NB4 (cell line): ENCODE measurements at regions not wholly inside any gene's neighbourhood (a gene's known extent, or its start where the extent isn't known, plus 50 kb on each side); places are given as distances from the start of the nearest gene placed in this dataset.

Experiments used
- MYC ChIP-seq: IDR thresholded peaks from 2 replicates; pipeline ENCODE4 v1.6.1; 2011; ENCODE audit warnings: low read depth, low read length
- POLR2A ChIP-seq: IDR thresholded peaks from 2 replicates; pipeline ENCODE4 v1.6.1; 2011; ENCODE audit warnings: mild to moderate bottlenecking; ENCODE audit not compliant: insufficient read length; ENCODE audit errors: extremely low read depth
- TF ChIP-seq, protein P1 (sequence below): IDR thresholded peaks from one replicate; pipeline ENCODE4 v1.5.1; 2012; ENCODE audit warnings: low read depth, low read length
- TF ChIP-seq, protein P2 (sequence below): IDR thresholded peaks from 2 replicates; pipeline ENCODE4 v1.6.1; 2011; ENCODE audit warnings: low read depth, low read length

GRCh38 chr3:182315313-182315712 is 478.0 kb upstream of the ATP11B start:
- TF ChIP-seq, protein P1, sequence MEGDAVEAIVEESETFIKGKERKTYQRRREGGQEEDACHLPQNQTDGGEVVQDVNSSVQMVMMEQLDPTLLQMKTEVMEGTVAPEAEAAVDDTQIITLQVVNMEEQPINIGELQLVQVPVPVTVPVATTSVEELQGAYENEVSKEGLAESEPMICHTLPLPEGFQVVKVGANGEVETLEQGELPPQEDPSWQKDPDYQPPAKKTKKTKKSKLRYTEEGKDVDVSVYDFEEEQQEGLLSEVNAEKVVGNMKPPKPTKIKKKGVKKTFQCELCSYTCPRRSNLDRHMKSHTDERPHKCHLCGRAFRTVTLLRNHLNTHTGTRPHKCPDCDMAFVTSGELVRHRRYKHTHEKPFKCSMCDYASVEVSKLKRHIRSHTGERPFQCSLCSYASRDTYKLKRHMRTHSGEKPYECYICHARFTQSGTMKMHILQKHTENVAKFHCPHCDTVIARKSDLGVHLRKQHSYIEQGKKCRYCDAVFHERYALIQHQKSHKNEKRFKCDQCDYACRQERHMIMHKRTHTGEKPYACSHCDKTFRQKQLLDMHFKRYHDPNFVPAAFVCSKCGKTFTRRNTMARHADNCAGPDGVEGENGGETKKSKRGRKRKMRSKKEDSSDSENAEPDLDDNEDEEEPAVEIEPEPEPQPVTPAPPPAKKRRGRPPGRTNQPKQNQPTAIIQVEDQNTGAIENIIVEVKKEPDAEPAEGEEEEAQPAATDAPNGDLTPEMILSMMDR = no peak
- TF ChIP-seq POLR2A (no peak), MYC (no peak)
- TF ChIP-seq, protein P2, sequence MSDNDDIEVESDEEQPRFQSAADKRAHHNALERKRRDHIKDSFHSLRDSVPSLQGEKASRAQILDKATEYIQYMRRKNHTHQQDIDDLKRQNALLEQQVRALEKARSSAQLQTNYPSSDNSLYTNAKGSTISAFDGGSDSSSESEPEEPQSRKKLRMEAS = no peak
